ENCODE measurements at regions not wholly inside any gene's neighbourhood (a gene's known extent, or its start where the extent isn't known, plus 50 kb on each side); places are given as distances from the start of the nearest gene placed in this dataset.

- no peak for TF ChIP-seq POLR2A (IDR thresholded peaks at IDR 0.05)
- TF ChIP-seq CTCF (IDR thresholded peaks at IDR 0.05) = no peak
These were observed 67.4 kb upstream of the SPINK5 start for GRCh38 chr5:147996379-147996778.
